Astrocyte of the spinal cord (primary cell): ENCODE measurements at regions not wholly inside any gene's neighbourhood (a gene's known extent, or its start where the extent isn't known, plus 50 kb on each side); places are given as distances from the start of the nearest gene placed in this dataset.

Source experiments
- DNase-seq: peaks from one replicate; pipeline ENCODE4 v3.0.0; 2011; ENCODE audit warnings: low read depth, low spot score
- H3K4me3 ChIP-seq: 2 replicates; pipeline ENCODE4 v1.5.1; 2011; ENCODE audit warnings: low read depth, mild to moderate bottlenecking, low read length, moderate library complexity
- in situ Hi-C: cut with HindIII; loops from 2 replicates; pipeline ENCODE4 v1.10.0; 2017; ENCODE audit warnings: low sequenced_read_pairs
- TF ChIP-seq, protein P1 (sequence below): IDR thresholded peaks from 2 replicates; pipeline ENCODE4 v1.5.1; 2012; ENCODE audit warnings: low read depth, mild to moderate bottlenecking, low read length, inconsistent platforms

DNA sequence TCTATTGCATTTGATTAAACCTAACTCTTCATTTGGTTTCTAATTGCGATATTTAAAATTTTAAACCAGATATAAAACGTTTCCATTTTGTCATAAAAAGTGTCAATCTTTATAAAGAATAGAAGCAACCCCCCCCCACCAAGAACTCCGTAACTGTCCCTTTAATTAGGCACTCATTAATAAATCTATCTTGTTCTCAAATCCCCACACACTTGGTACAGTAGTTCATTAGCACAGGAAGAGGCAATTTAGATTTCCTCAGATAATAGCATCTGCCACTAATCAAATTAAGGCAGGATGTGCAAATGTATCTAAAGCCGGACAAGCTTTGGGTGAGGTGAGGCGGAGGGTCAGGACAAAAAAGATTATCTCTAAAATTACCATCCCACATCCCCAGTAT lies 1143.3 kb upstream of the AUTS2 start:
- no peak overlapping the region for H3K4me3 ChIP-seq
- in situ Hi-C loops = no loop called here
- TF ChIP-seq, protein P1, sequence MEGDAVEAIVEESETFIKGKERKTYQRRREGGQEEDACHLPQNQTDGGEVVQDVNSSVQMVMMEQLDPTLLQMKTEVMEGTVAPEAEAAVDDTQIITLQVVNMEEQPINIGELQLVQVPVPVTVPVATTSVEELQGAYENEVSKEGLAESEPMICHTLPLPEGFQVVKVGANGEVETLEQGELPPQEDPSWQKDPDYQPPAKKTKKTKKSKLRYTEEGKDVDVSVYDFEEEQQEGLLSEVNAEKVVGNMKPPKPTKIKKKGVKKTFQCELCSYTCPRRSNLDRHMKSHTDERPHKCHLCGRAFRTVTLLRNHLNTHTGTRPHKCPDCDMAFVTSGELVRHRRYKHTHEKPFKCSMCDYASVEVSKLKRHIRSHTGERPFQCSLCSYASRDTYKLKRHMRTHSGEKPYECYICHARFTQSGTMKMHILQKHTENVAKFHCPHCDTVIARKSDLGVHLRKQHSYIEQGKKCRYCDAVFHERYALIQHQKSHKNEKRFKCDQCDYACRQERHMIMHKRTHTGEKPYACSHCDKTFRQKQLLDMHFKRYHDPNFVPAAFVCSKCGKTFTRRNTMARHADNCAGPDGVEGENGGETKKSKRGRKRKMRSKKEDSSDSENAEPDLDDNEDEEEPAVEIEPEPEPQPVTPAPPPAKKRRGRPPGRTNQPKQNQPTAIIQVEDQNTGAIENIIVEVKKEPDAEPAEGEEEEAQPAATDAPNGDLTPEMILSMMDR = no peak
- no peak for DNase-seq

DNA sequence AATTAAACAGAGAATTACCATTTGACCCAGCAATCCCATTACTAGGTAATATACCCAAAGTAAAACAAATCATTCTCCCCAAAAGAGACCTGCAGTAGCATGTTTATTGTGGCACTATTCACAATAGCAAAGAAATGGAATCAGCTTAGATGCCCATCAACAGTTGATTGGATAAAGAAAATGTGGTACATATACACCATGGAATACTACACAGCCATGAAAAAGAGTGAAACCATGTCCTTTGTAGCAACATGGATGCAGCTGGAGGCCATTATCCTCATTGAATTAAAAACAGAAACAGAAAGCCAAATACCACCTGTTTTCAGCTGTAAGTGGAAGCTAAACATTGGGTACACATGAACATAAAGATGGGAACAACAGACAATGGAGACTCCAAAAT lies 1141.8 kb upstream of the AUTS2 start:
- TF ChIP-seq, protein P1 = no peak
- no peak overlapping the region for H3K4me3 ChIP-seq

DNA sequence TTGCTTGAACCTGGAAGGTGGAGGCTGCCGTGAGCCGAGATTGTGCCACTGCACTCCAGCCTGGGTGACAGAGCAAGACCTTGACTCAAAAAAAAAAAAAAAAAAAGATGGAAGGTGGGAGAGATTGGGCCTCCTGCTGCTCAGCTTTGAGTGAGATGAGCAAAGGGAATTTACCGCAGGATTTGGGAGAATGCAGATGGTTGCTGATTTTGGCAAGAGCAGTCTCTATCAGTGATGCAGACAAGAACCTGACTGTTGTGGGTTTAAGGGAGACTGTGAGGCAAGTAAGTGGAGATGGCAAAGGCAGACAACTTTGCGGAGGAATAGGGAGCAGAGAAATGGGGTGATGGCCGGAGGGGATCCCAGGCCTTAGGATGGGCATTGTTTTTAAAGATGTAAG lies 1140.8 kb upstream of the AUTS2 start:
- TF ChIP-seq, protein P1 = no peak
- no peak overlapping the region for H3K4me3 ChIP-seq
- in situ Hi-C loops = no loop called here
- DNase-seq = no peak

More for the DNA sequence above, 1141.8 kb upstream of the AUTS2 start:
- in situ Hi-C loops = no loop called here
- DNase-seq = no peak

DNA sequence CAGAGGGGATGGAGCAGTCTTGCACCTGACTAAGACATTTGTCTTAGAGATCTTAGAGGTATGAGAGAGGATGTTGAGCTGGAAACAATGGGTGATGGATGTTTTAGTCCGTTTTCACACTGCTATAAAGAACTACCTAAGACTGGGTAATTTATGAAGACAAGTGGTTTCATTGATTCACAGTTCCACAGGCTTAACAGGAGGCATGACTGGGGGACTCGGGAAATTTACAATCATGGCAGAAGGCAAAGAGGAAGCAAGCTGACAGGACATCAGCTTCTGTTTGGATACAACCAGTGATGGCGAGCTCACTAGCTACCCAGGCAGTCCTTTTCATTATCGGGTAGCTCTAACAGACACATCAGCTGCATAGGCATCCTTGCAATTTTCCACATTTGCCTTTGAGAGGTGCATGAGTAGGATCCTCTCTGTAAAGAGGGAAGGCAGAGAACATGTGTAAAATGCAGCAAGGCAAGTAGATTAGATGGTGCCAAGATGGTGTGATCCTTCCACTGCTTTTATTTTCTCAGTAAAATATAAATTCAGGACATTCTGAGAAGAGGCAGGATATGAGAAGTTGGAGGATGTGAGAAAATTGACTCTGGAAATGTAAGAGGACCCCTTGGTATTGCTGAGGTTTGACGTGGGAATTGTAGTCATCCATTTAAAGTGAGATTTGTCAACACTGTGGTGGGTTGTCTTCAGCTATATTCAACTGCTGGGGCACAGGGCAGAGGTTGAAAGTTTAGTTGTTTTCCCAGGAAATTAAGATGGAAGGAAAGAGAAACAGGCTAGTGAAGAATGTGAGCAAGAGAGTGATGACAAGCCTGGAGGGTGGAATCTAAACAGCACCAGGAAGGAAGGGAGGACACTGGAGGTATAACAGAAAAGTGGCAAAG lies 1140.0 kb upstream of the AUTS2 start:
- TF ChIP-seq, protein P1 = no peak
- H3K4me3 ChIP-seq = no peak overlapping the region
- in situ Hi-C loops = no loop called here
- DNase-seq = no peak

DNA sequence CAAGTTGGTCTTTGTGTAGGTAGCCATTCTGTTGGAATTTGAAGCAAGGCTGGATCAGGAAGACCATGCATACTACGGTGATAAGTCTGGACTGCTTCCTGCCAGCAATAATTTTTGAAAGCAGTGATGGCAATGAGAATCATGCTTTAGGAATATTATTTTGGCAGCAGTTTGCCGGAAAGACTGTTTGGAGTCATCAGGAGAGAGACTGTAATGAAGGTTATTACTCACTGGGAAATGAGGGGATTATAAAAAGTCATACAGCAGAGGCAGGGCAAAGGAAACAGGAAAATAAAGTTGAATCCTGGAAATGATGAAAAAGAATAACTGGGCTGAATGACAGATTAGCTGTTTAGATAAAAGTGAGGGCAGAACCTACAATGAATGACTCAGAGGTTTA lies 1136.8 kb upstream of the AUTS2 start:
- DNase-seq = no peak
- no peak overlapping the region for H3K4me3 ChIP-seq
- in situ Hi-C loops = no loop called here
- TF ChIP-seq, protein P1 = no peak

DNA sequence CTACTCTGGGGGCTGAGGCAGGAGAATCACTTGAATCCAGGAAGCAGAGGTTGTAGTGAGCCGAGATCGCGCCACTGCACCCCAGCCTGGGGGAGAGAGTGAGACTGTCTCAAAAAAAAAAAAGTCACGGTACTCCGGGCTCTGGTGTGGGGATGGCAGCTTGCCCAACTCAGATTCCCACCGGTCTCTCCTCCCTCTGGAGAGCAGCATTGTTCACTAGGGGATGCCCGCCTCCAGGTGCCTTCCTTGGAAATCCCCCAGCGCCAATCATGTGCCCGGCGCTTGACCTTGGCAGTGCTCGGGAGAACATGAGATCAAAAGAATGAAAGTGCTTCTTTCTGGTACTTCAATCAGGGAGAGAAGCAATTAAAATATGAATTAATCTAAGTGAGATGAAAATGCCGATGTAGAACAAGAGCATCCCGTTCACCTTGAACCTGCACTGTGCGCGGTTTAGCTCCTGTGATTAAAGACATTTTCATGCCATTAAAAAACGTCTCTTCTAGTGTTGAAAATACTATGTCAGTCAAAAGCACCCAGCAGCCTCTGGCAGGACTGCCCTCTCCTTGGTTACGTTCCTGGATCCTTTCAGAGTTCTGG lies 1127.3 kb upstream of the AUTS2 start:
- in situ Hi-C loops = no loop called here
- no peak for DNase-seq
- TF ChIP-seq, protein P1 = no peak
- no peak overlapping the region for H3K4me3 ChIP-seq
